HepG2 (cell line): ENCODE measurements at regions not wholly inside any gene's neighbourhood (a gene's known extent, or its start where the extent isn't known, plus 50 kb on each side); places are given as distances from the start of the nearest gene placed in this dataset.

Experiments
- ATAC-seq: fragments of 200-7000 bp; cut with Tn5 transposase; 3 replicates; pipeline ENCODE4 v1.9.1; 2020; ENCODE audit warnings: mild to moderate bottlenecking, moderate library complexity
- BruUV-seq: library from RNA; stranded (reverse); fragments of 400-500 nt; replicated peaks from 2 replicates; lab custom pipeline; 2021; lab: Mats Ljungman, UMichigan
- CTCF ChIA-PET: fragments of 300-600 bp; formaldehyde crosslinking; extraction: SDS; loops from one replicate; lab custom pipeline; 2021; ENCODE audit warnings: low total read pairs, inconsistent platforms, low intra/inter-chr PET ratio; lab: Yijun Ruan, JAX
- POLR2A ChIA-PET: fragments of 350-600 bp; sonication (Branson Sonifier 250); formaldehyde crosslinking; loops from one replicate; lab custom pipeline; 2020; ENCODE audit warnings: antibody characterized with exemption, inconsistent platforms; lab: Yijun Ruan, JAX
- DNase-seq: peaks from one replicate; pipeline ENCODE4 v3.0.0-alpha.2; 2015; ENCODE audit warnings: low spot score
- FAIRE-seq: peaks from 3 replicates; lab custom pipeline; 2011; peaks lifted over from hg19 to GRCh38; lab: Jason Lieb, UNC
- H2AFZ ChIP-seq: one replicate; pipeline ENCODE4 v1.6.1; 2011; ENCODE audit warnings: low read length, inconsistent platforms
- H3K27ac ChIP-seq: fragments of 300-600 bp; 3 replicates; pipeline ENCODE4 v1.8.0; 2011; ENCODE audit warnings: mixed run types, mild to moderate bottlenecking, mixed read lengths, low read length, inconsistent platforms; ENCODE audit not compliant: insufficient read depth; ENCODE audit errors: extremely low read length
- H3K27me3 ChIP-seq, 2 experiments: fragments of 200-600 bp in 1 of 2; 2 replicates in 1 of 2; 3 replicates in 1 of 2; pipeline versions ENCODE4 v1.6.0 to v1.8.0; 2011; ENCODE audit warnings: low read length in 2 of 2, mild to moderate bottlenecking in 2 of 2, moderate library complexity in 2 of 2, inconsistent platforms in 1 of 2; ENCODE audit not compliant: insufficient read depth in 2 of 2, control insufficient read depth in 1 of 2
- H3K36me3 ChIP-seq, 2 experiments: fragments of 200-600 bp in 1 of 2; replicated peaks in 1 of 2; 2 replicates in 1 of 2; 3 replicates in 1 of 2; pipeline versions ENCODE4 v1.5.1 to v1.8.0; 2011; ENCODE audit warnings: low read length in 2 of 2, inconsistent platforms in 1 of 2; ENCODE audit not compliant: insufficient read depth in 2 of 2, control insufficient read depth in 1 of 2
- H3K4me1 ChIP-seq: 2 replicates; pipeline ENCODE4 v1.5.1; 2012; ENCODE audit warnings: low read length, inconsistent platforms; ENCODE audit not compliant: insufficient read depth
- H3K4me2 ChIP-seq: 2 replicates; pipeline ENCODE4 v1.6.0; 2011; ENCODE audit warnings: low read depth, low read length, inconsistent platforms
- H3K4me3 ChIP-seq, 3 experiments: fragments of 200-600 bp in 1 of 3; sonication (generic), shearing (Covaris generic) in 1 of 3; replicated peaks in 1 of 3; 2 replicates each; pipeline ENCODE4 v1.5.1; 2011 to 2016; ENCODE audit warnings: low read length in 3 of 3, inconsistent platforms in 2 of 3, low read depth in 2 of 3, mild to moderate bottlenecking in 2 of 3, control low read depth in 1 of 3, mixed read lengths in 1 of 3; ENCODE audit not compliant: insufficient read depth in 1 of 3
- H3K79me2 ChIP-seq: one replicate; pipeline ENCODE4 v1.6.1; 2011; ENCODE audit warnings: low read length, inconsistent platforms; ENCODE audit not compliant: insufficient read depth
- H3K9ac ChIP-seq: 2 replicates; pipeline ENCODE4 v1.6.0; 2011; ENCODE audit warnings: mild to moderate bottlenecking, low read depth, low read length, inconsistent platforms; ENCODE audit not compliant: insufficient read depth
- H3K9me3 ChIP-seq: 2 replicates; pipeline ENCODE4 v1.5.1; 2012; ENCODE audit warnings: mild to moderate bottlenecking, low read length
- H4K20me1 ChIP-seq: 2 replicates; pipeline ENCODE4 v1.6.0; 2011; ENCODE audit warnings: inconsistent platforms, mild to moderate bottlenecking, low read length, moderate library complexity; ENCODE audit not compliant: insufficient read depth
- AKAP8 ChIP-seq: sonication (generic); formaldehyde crosslinking; IDR thresholded peaks from 2 replicates; pipeline ENCODE4 v1.5.1; 2020; ENCODE audit warnings: mild to moderate bottlenecking, missing genetic modification reagents
- CCAR2 ChIP-seq: fragments of 200-400 bp; formaldehyde crosslinking; optimal IDR thresholded peaks from 2 replicates; pipeline ENCODE3; 2018; ENCODE audit warnings: low read depth, mild to moderate bottlenecking, low read length, moderate library complexity
- KAT7 ChIP-seq: IDR thresholded peaks from 2 replicates; pipeline ENCODE4 v1.6.1; 2018; ENCODE audit warnings: borderline replicate concordance, missing compliant biosample characterization
- KDM1A ChIP-seq: IDR thresholded peaks from 2 replicates; pipeline ENCODE4 v1.6.1; 2016; ENCODE audit warnings: missing compliant biosample characterization
- MLLT10 ChIP-seq: sonication (generic); formaldehyde crosslinking; IDR thresholded peaks from 2 replicates; pipeline ENCODE4 v1.4.0; 2020; ENCODE audit warnings: missing genetic modification reagents
- NBN ChIP-seq: fragments of 450-650 bp; conservative IDR thresholded peaks from 2 replicates; pipeline ENCODE4 v1.6.1; 2017
- RORA ChIP-seq: sonication (generic); formaldehyde crosslinking; IDR thresholded peaks from 2 replicates; pipeline ENCODE4 v1.5.0; 2020; ENCODE audit warnings: mild to moderate bottlenecking, missing genetic modification reagents, moderate library complexity
- RXRB ChIP-seq: IDR thresholded peaks from 2 replicates; pipeline ENCODE4 v1.6.1; 2016; ENCODE audit warnings: borderline replicate concordance, missing genetic modification reagents, missing compliant biosample characterization
- SALL1 ChIP-seq: sonication (generic); formaldehyde crosslinking; IDR thresholded peaks from 2 replicates; pipeline ENCODE4 v1.8.0; 2022; ENCODE audit warnings: mild to moderate bottlenecking, missing genetic modification reagents
- ZBTB21 ChIP-seq: sonication (generic); formaldehyde crosslinking; IDR thresholded peaks from 2 replicates; pipeline ENCODE4 v1.4.0; 2020; ENCODE audit warnings: missing genetic modification reagents
- ZFP82 ChIP-seq: sonication (generic); formaldehyde crosslinking; IDR thresholded peaks from 2 replicates; pipeline ENCODE4 v1.5.1; 2020; ENCODE audit warnings: mild to moderate bottlenecking, missing genetic modification reagents, borderline replicate concordance
- ZIK1 ChIP-seq: sonication (generic); formaldehyde crosslinking; IDR thresholded peaks from 2 replicates; pipeline ENCODE4 v1.5.0; 2020; ENCODE audit warnings: mild to moderate bottlenecking, low read depth, missing genetic modification reagents, borderline replicate concordance
- ZNF430 ChIP-seq: sonication (generic); formaldehyde crosslinking; IDR thresholded peaks from 2 replicates; pipeline ENCODE4 v1.9.0; 2021; ENCODE audit warnings: mild to moderate bottlenecking, missing genetic modification reagents
- ZNF557 ChIP-seq: sonication (generic); formaldehyde crosslinking; IDR thresholded peaks from 2 replicates; pipeline ENCODE4 v1.4.0; 2020; ENCODE audit warnings: missing genetic modification reagents
- ZNF883 ChIP-seq: sonication (generic); formaldehyde crosslinking; IDR thresholded peaks from 2 replicates; pipeline ENCODE4 v1.5.1; 2020; ENCODE audit warnings: mild to moderate bottlenecking, missing genetic modification reagents; ENCODE audit errors: not compliant biosample characterization
- WGBS: methylation state at CpG from one replicate; pipeline ENCODE4 v1.1.6; 2017; ENCODE audit warnings: low lambda C conversion rate; 5-methylcytosine and 5-hydroxymethylcytosine counted together
- in situ Hi-C: cut with HindIII; loops from 2 replicates; pipeline ENCODE4 v1.10.0; 2017; ENCODE audit warnings: low pct_unique_long_range_greater_than_20kb; ENCODE audit not compliant: extremely low pct_ligation_motif_present
- intact Hi-C: fragments of 100-400 bp; cut with micrococcal nuclease; formaldehyde crosslinking; loops from one replicate; pipeline ENCODE4 v1.10.0; 2022; ENCODE audit not compliant: unreplicated experiment
- TF ChIP-seq, protein P1 (sequence below): sonication (generic); formaldehyde crosslinking; IDR thresholded peaks from 2 replicates; pipeline ENCODE4 v1.5.0; 2020; ENCODE audit warnings: missing genetic modification reagents
- TF ChIP-seq, protein P2 (sequence below): sonication (generic); formaldehyde crosslinking; IDR thresholded peaks from 2 replicates; pipeline ENCODE4 v1.9.0; 2021; ENCODE audit warnings: mild to moderate bottlenecking, missing genetic modification reagents

DNA sequence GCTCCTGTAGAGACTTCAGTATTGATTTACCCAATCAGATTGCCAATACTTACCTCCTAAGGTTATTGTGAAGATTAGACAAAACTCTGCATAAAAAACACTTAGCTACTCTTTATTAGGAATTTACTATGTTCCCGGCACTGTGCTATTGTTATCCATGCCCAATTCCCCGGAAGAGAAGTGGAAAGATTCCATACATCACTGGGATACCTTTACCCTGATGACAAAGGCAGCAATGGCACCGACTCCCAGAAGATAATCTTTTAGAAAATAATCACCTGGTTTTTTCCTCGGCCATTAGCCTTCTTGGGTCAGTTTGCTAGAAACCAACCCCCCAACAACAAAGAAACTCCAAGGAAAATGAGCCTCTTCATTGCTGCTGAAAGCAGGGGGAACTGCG lies 226.0 kb downstream of the SNX18 start:
- BruUV-seq: no TSS peak
- no peak for ATAC-seq

More for the DNA sequence above, 226.0 kb downstream of the SNX18 start:
- in situ Hi-C loops: no loop called here
- FAIRE-seq: no peak
- TF ChIP-seq KAT7 (CRISPR knock-in tag): no peak
- TF ChIP-seq ZNF430: no peak
- no peak for TF ChIP-seq CCAR2
- TF ChIP-seq, protein P1, sequence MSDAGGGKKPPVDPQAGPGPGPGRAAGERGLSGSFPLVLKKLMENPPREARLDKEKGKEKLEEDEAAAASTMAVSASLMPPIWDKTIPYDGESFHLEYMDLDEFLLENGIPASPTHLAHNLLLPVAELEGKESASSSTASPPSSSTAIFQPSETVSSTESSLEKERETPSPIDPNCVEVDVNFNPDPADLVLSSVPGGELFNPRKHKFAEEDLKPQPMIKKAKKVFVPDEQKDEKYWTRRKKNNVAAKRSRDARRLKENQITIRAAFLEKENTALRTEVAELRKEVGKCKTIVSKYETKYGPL (CRISPR knock-in tag): no peak
- no peak for TF ChIP-seq ZIK1 (CRISPR knock-in tag)
- TF ChIP-seq KDM1A (CRISPR knock-in tag): no peak
- no peak for TF ChIP-seq SALL1 (CRISPR knock-in tag)
- TF ChIP-seq AKAP8 (CRISPR knock-in tag): no peak
- TF ChIP-seq, protein P2, sequence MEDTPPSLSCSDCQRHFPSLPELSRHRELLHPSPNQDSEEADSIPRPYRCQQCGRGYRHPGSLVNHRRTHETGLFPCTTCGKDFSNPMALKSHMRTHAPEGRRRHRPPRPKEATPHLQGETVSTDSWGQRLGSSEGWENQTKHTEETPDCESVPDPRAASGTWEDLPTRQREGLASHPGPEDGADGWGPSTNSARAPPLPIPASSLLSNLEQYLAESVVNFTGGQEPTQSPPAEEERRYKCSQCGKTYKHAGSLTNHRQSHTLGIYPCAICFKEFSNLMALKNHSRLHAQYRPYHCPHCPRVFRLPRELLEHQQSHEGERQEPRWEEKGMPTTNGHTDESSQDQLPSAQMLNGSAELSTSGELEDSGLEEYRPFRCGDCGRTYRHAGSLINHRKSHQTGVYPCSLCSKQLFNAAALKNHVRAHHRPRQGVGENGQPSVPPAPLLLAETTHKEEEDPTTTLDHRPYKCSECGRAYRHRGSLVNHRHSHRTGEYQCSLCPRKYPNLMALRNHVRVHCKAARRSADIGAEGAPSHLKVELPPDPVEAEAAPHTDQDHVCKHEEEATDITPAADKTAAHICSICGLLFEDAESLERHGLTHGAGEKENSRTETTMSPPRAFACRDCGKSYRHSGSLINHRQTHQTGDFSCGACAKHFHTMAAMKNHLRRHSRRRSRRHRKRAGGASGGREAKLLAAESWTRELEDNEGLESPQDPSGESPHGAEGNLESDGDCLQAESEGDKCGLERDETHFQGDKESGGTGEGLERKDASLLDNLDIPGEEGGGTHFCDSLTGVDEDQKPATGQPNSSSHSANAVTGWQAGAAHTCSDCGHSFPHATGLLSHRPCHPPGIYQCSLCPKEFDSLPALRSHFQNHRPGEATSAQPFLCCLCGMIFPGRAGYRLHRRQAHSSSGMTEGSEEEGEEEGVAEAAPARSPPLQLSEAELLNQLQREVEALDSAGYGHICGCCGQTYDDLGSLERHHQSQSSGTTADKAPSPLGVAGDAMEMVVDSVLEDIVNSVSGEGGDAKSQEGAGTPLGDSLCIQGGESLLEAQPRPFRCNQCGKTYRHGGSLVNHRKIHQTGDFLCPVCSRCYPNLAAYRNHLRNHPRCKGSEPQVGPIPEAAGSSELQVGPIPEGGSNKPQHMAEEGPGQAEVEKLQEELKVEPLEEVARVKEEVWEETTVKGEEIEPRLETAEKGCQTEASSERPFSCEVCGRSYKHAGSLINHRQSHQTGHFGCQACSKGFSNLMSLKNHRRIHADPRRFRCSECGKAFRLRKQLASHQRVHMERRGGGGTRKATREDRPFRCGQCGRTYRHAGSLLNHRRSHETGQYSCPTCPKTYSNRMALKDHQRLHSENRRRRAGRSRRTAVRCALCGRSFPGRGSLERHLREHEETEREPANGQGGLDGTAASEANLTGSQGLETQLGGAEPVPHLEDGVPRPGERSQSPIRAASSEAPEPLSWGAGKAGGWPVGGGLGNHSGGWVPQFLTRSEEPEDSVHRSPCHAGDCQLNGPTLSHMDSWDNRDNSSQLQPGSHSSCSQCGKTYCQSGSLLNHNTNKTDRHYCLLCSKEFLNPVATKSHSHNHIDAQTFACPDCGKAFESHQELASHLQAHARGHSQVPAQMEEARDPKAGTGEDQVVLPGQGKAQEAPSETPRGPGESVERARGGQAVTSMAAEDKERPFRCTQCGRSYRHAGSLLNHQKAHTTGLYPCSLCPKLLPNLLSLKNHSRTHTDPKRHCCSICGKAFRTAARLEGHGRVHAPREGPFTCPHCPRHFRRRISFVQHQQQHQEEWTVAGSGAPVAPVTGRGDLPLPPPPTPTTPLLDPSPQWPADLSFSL (CRISPR knock-in tag): no peak
- TF ChIP-seq RXRB (CRISPR knock-in tag): no peak
- TF ChIP-seq MLLT10 (CRISPR knock-in tag): no peak
- TF ChIP-seq ZBTB21: no peak
- no peak for TF ChIP-seq ZNF883 (CRISPR knock-in tag)
- no peak for TF ChIP-seq ZNF557 (CRISPR knock-in tag)
- TF ChIP-seq NBN: no peak
- TF ChIP-seq ZFP82 (CRISPR knock-in tag): no peak
- TF ChIP-seq RORA: no peak
- TF ChIP-seq, all 625 proteins: peak for 0
- no peak overlapping the region for H2AFZ ChIP-seq
- no peaks in the 10 kb centered on the region for H3K36me3 ChIP-seq
- no peak overlapping the region for H3K9ac ChIP-seq
- no peaks in the 10 kb centered on the region for H4K20me1 ChIP-seq
- POLR2A ChIA-PET: no interaction called here
- intact Hi-C loops: no loop called here
- WGBS: 30% methylated on average over 5 of the region's 5 CpGs
- H3K79me2 ChIP-seq: no peaks in the 10 kb centered on the region
- H3K4me2 ChIP-seq: no peak overlapping the region
- no peaks in the 10 kb centered on the region; a peak in 1 of 5 replicates for H3K27me3 ChIP-seq
- H3K4me1 ChIP-seq: 0 out of 2 replicates have a peak, but pooled peaks cover 7% of the 10 kb centered on the region
- CTCF ChIA-PET: no interaction called here
- H3K4me3 ChIP-seq: no peak overlapping the region
- no peak for DNase-seq
- no peak overlapping the region for H3K27ac ChIP-seq
- no peaks in the 10 kb centered on the region for H3K9me3 ChIP-seq
